ENCODE measurements at regions not wholly inside any gene's neighbourhood (a gene's known extent, or its start where the extent isn't known, plus 50 kb on each side); places are given as distances from the start of the nearest gene placed in this dataset.

GRCh38 chr4:30024526-30024925 is 695.6 kb upstream of the PCDH7 start:
- TF ChIP-seq CTCF (IDR thresholded peaks at IDR 0.05) = no peak
- no peak for TF ChIP-seq POLR2A (IDR thresholded peaks at IDR 0.05)
- TF ChIP-seq EP300 (IDR thresholded peaks at IDR 0.05) = no peak
